Skeletal muscle tissue (tissue), 3 donors: ENCODE measurements at regions not wholly inside any gene's neighbourhood (a gene's known extent, or its start where the extent isn't known, plus 50 kb on each side); places are given as distances from the start of the nearest gene placed in this dataset.
"Not testable (repeated sequence)": the region's sequence is repeated elsewhere in the genome, so short reads cannot be mapped to it uniquely, and the experiment has no call there.

Experiments
- H3K27ac ChIP-seq: one replicate; pipeline ENCODE4 v1.7.0; 2013; ENCODE audit warnings: mild to moderate bottlenecking, low read depth, low read length, inconsistent platforms
- H3K27me3 ChIP-seq, 3 donors: one replicate each; pipeline ENCODE4 v1.7.0; 2013; ENCODE audit warnings: low read length in 3 of 3; ENCODE audit not compliant: control insufficient read depth in 3 of 3, insufficient read depth in 3 of 3
- H3K36me3 ChIP-seq, 3 donors: one replicate each; pipeline ENCODE4 v1.7.0; 2013; ENCODE audit warnings: low read length in 3 of 3; ENCODE audit not compliant: control insufficient read depth in 3 of 3, insufficient read depth in 3 of 3
- H3K4me1 ChIP-seq, 3 donors: one replicate each; pipeline ENCODE4 v1.7.0; 2013; ENCODE audit warnings: low read length in 3 of 3, mild to moderate bottlenecking in 3 of 3; ENCODE audit not compliant: control insufficient read depth in 3 of 3, insufficient read depth in 3 of 3
- H3K4me3 ChIP-seq, 3 donors: one replicate each; pipeline ENCODE4 v1.7.0; 2013; ENCODE audit warnings: low read length in 3 of 3
- H3K9ac ChIP-seq, 3 donors: one replicate each; pipeline ENCODE4 v1.7.0; 2013; ENCODE audit warnings: low read length in 3 of 3, mild to moderate bottlenecking in 3 of 3, moderate library complexity in 2 of 3, low read depth in 1 of 3
- H3K9me3 ChIP-seq, 3 donors: one replicate each; pipeline ENCODE4 v1.7.0; 2013; ENCODE audit warnings: low read length in 3 of 3; ENCODE audit not compliant: control insufficient read depth in 3 of 3
- donor health status: Osteomylitis.

DNA sequence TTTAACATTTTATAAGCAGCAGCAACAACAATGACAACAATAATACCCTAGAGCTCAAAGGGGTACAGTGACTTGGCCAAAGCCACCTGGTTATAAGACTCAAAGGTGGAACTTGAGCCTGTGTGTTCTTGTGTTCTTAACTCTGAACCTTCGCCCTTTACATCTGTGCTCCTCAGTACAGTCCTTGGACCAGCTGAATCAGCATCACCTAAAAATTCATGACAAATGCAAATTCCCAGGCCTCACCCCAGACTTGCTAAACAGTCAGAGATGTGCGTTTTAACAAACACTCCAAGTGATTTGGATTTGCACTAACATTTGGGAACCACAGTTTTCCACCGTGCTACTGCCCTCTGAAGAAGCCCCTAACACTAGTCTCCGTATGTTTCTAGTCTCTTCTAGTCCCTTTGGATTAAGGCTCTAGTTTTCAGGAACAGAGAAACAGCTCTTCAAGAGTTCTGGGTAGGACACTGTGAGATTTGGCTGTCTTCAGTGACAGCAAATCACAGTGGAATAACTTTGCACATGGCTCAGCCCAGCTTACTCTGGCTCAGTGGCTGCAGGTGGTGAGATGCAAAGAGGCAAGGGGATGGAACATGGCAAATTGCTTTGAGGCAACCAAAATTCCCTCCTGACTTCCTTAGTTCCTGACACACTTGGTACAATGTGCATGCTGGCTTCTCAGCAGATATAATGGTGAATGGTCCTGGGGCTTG, 151.0 kb upstream of the CDH11 start:
- Histone ChIP-seq H3K4me3 (no peak overlapping the region), H3K27me3 (no peaks in the 10 kb centered on the region), H3K27ac (no peak overlapping the region), H3K9ac (no peak overlapping the region), H3K9me3 (no peaks in the 10 kb centered on the region), H3K36me3 (no peaks in the 10 kb centered on the region), H3K4me1 (no peaks in the 10 kb centered on the region)

DNA sequence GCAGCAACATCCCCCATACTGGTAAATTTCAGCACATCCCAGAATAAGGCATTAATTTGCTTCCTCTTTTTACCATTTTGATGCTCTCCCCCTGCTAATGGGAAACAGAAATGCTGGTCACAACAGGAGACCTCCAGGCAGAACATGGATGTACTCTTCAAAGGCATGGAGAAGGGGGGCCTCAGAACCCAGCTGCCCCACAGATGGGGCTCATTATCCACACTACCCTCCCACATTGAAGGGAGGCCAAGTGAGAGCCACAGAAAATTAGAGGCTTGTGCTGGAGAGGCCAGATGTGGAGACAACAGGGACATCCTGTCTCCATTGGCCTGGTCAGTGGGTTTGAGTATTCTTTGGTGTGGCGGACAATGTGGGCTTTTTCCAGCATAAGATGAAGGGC, 150.1 kb upstream of the CDH11 start:
- Histone ChIP-seq H3K9me3 (no peaks in the 10 kb centered on the region), H3K27me3 (no peaks in the 10 kb centered on the region), H3K4me1 (no peaks in the 10 kb centered on the region), H3K27ac (no peak overlapping the region), H3K36me3 (no peaks in the 10 kb centered on the region), H3K4me3 (no peak overlapping the region), H3K9ac (no peak overlapping the region)

DNA sequence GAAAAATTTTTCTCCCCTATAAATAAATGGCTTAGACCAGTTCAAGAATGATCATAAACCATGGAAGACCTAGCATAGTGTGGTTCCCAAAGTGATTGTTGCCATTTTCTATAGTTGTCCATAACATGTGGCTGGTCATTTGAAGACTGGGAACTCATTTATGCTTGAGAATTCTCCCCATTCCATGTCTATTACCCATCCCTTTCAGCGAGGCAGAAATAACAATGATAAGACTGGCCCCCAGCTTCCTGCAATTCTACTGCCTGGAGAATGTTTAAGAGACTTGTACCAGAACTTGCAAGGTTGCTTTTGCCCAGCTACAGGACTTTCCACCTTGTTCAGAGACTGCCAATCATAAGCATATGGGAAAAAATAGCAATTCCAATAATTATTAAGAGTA, 146.5 kb upstream of the CDH11 start:
- Histone ChIP-seq H3K36me3 (no peaks in the 10 kb centered on the region), H3K9me3 (no peaks in the 10 kb centered on the region), H3K4me3 (no peak overlapping the region), H3K27ac (no peak overlapping the region), H3K9ac (no peak overlapping the region), H3K27me3 (no peaks in the 10 kb centered on the region), H3K4me1 (no peaks in the 10 kb centered on the region)

DNA sequence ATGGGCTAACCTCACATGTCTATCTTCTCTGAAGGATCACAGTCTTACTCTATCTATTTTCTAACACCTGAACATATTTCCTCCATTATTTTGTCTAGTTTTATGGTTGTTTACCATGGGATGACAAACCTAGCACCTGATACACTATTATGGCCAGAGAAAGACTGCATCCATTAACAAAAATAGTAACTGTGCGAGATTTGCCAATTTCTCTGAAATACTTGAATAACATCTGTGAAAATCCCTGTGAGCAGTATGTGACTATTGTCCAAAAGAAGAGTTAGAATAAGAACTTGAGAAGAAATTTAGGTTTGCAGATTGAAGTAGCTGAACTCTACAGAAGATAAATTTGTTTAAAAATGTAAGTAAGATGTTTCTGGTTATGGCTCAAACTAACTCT, 142.0 kb upstream of the CDH11 start:
- Histone ChIP-seq H3K27me3 (no peaks in the 10 kb centered on the region), H3K9ac (no peak overlapping the region), H3K4me1 (no peaks in the 10 kb centered on the region), H3K27ac (no peak overlapping the region), H3K9me3 (no peaks in the 10 kb centered on the region), H3K36me3 (no peaks in the 10 kb centered on the region), H3K4me3 (no peak overlapping the region)

DNA sequence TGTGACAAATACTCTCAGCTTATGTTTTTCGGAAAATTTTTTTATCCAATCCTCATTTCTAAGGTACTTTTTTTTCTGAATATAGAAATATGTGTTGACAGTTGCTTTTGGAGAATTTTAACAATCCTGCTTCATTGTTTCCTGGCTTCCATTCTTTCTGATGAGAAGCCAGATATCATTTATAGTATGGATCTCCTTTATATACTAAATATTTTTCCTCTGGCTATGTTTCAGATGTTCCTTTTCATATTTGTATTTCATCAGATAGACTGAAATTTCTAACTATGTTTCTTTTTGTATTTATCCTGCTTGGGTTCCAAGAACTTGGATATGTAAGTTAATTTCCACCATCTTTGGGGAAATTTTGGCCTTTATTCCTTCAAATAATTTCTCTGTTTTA, 138.9 kb upstream of the CDH11 start:
- Histone ChIP-seq H3K4me1 (no peaks in the 10 kb centered on the region), H3K4me3 (no peak overlapping the region), H3K27me3 (no peaks in the 10 kb centered on the region), H3K36me3 (no peaks in the 10 kb centered on the region), H3K27ac (no peak overlapping the region), H3K9me3 (no peaks in the 10 kb centered on the region), H3K9ac (no peak overlapping the region)

DNA sequence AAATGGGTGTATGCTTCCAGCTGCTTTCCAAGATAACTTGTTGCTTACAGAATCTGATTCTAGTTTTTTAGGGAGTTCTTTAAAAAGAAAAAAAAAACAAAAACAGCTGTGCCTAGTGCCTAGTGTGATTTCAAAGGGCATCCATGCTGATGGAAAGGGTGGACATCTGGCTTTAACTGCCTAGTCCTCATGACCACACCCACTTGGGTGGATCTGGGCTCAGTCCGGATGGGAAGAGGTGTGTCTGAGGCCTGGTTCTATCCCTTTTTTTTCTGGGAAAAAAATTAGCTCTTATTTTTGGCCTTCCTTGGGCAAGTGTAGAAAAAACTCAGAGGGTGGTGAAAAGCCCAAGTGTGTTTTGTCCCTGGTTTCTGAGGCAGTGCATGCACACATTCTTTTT, 132.3 kb upstream of the CDH11 start:
- Histone ChIP-seq H3K9ac (no peak overlapping the region), H3K9me3 (no peaks in the 10 kb centered on the region), H3K36me3 (no peaks in the 10 kb centered on the region), H3K4me1 (no peaks in the 10 kb centered on the region), H3K4me3 (no peak overlapping the region), H3K27me3 (no peaks in the 10 kb centered on the region), H3K27ac (no peak overlapping the region)

DNA sequence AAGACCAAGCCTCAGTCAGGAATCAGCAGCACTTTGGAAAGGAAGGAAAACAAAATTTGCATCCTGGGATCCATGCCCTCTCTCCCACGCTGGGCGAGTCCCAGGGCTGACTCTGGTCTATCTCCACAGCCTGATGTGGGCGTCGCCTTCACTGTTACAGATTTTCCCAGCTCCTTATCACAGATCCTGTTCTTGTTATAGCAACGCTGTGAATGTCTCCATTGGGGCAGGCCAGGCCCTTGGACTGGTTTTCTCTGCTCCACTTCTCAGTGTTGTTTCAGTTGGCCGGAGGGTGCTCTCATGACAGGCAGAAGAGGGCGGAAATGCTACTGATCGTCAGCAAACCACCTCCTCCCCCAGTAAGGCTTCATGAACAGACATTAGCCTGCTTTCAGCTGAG, 127.9 kb upstream of the CDH11 start:
- no peak overlapping the region for H3K4me3 ChIP-seq
- no peak overlapping the region for H3K27ac ChIP-seq
- no peaks in the 10 kb centered on the region for H3K36me3 ChIP-seq
- no peak overlapping the region for H3K9ac ChIP-seq
- no peaks in the 10 kb centered on the region for H3K27me3 ChIP-seq
- H3K9me3 ChIP-seq: no peaks in the 10 kb centered on the region
- no peaks in the 10 kb centered on the region for H3K4me1 ChIP-seq

DNA sequence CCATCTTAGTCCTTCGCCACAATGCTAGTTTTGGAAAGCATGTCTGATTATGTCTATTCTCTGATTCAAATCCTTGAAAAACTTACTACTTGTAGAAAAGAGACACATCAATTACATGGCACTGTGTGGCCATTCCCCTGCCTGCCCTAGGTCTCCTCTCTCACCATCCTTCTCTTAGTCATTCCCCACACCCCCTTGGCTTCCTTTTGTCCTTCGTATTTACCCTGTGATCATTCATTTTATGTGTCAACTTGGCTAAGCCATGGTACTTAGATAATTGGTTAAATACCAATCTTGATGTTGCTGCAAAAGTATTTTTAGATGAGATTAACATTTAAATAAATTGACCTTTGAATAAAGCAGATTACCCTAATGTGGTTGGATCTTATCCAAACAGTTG, 122.9 kb upstream of the CDH11 start:
- H3K36me3 ChIP-seq: no peaks in the 10 kb centered on the region
- H3K9me3 ChIP-seq: no peaks in the 10 kb centered on the region
- no peak overlapping the region for H3K4me3 ChIP-seq
- H3K9ac ChIP-seq: no peak overlapping the region
- no peaks in the 10 kb centered on the region for H3K4me1 ChIP-seq
- H3K27me3 ChIP-seq: no peaks in the 10 kb centered on the region
- no peak overlapping the region for H3K27ac ChIP-seq

DNA sequence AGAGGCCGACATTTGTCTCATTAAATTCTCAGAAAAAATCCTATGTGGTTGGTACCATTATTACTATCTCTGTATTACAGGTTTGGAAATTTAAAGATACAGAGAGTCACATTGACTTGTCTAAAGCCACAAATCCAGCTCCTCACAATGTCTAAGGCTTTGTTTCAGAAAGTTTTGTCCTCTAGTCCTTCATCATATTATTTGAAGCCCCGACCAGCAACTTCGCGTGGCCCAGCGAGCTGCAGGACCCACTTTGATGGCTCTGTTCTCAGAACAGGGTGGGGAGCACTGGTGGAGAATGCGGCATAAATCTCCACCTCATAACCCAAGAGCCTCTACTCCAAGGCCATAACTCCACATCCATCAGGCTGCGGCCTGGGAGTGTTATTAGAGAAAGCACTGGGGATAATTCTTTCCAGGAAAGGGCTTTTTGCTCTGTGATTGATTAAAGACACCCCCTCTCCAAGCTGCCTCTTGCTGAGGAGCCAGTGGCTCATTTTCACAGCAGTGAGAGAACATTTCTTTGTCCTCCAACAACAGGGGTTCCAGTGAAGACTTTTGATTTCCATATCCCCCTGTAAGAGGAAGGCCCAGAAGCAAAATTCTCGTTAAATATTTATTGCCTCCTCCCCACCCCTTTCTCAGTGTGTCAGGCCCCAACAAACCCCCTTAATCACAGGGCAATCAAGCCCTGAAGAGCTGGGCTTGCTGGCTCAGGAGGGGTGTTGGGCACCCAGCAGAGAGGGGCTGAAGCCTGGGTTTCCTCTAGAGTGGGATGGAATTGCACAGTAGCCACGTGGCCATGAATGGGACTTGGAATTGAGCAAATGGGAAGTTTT, 113.7 kb upstream of the CDH11 start:
- Histone ChIP-seq H3K9ac (no peak overlapping the region), H3K4me1 (no peaks in the 10 kb centered on the region), H3K9me3 (peaks cover 0 to 3% (median 0%) of the 10 kb centered on the region in 3 donors), H3K4me3 (no peak overlapping the region), H3K36me3 (no peaks in the 10 kb centered on the region), H3K27ac (no peak overlapping the region), H3K27me3 (no peaks in the 10 kb centered on the region)

DNA sequence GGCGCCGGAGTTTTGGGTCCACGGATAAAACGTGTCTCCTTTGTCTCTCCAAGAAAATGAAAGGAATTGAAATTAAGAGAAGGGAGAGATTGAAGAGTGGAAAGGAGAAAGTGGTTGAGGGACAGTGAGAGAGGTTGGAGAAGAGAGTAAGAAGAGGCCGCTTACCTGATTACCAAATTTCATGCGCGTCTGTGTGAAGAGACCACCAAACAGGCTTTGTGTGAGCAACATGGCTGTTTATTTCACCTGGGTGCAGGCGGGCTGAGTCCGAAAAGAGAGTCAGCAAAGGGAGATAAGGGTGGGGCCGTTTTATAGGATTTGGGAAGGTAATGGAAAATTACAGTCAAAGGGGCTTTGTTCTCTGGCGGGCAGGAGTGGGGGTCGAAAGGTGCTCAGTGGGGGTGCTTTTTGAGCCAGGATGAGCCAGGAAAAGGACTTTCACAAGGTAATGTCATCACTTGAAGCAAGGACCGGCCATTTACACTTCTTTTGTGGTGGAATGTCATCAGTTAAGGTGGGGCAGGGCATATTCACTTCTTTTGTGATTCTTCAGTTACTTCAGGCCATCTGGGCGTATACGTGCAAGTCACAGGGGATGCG, 113.0 kb upstream of the CDH11 start:
- H3K9ac ChIP-seq, H3K9me3 ChIP-seq, H3K27me3 ChIP-seq, H3K4me3 ChIP-seq, H3K36me3 ChIP-seq, H3K27ac ChIP-seq, H3K4me1 ChIP-seq: not testable (repeated sequence)
